ENCODE measurements at regions not wholly inside any gene's neighbourhood (a gene's known extent, or its start where the extent isn't known, plus 50 kb on each side); places are given as distances from the start of the nearest gene placed in this dataset.

- peaks cover 12% of the 10 kb centered on the region for H3K9me3 Mint-ChIP-seq
- CTCF ChIA-PET, result no interaction called here
- POLR2A ChIA-PET, result no interaction called here
- no peaks in the 10 kb centered on the region for H3K36me3 Mint-ChIP-seq
- TF ChIP-seq, protein P1, sequence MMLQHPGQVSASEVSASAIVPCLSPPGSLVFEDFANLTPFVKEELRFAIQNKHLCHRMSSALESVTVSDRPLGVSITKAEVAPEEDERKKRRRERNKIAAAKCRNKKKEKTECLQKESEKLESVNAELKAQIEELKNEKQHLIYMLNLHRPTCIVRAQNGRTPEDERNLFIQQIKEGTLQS (CRISPR knock-in tag; conservative IDR thresholded peaks at IDR 0.05), result no peak
- TF ChIP-seq, protein P2, sequence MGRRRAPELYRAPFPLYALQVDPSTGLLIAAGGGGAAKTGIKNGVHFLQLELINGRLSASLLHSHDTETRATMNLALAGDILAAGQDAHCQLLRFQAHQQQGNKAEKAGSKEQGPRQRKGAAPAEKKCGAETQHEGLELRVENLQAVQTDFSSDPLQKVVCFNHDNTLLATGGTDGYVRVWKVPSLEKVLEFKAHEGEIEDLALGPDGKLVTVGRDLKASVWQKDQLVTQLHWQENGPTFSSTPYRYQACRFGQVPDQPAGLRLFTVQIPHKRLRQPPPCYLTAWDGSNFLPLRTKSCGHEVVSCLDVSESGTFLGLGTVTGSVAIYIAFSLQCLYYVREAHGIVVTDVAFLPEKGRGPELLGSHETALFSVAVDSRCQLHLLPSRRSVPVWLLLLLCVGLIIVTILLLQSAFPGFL (CRISPR knock-in tag; IDR thresholded peaks at IDR 0.05; ENCODE audit: borderline replicate concordance), result no peak
- TF ChIP-seq MLX (CRISPR knock-in tag; IDR thresholded peaks at IDR 0.05) (no peak), IRF2 (CRISPR knock-in tag; IDR thresholded peaks at IDR 0.05; ENCODE audit: borderline replicate concordance, low read depth) (no peak), HMGXB4 (CRISPR knock-in tag; IDR thresholded peaks at IDR 0.05) (no peak), ZBTB21 (CRISPR knock-in tag; IDR thresholded peaks at IDR 0.05; ENCODE audit: borderline replicate concordance) (no peak), TEAD1 (CRISPR knock-in tag; IDR thresholded peaks at IDR 0.05) (no peak), JAZF1 (CRISPR knock-in tag; IDR thresholded peaks at IDR 0.05) (no peak), ATF6 (CRISPR knock-in tag; IDR thresholded peaks at IDR 0.05) (no peak), ETV6 (CRISPR knock-in tag; IDR thresholded peaks at IDR 0.05) (no peak)
- H3K4me3 Mint-ChIP-seq, result no peak overlapping the region
- ATAC-seq (no peak), DNase-seq (ENCODE audit: low spot score) (no peak)
- no peak overlapping the region for H3K27ac Mint-ChIP-seq
- H3K4me1 Mint-ChIP-seq, result no peaks in the 10 kb centered on the region
- H3K27me3 Mint-ChIP-seq (ENCODE audit: low read depth), result no peaks in the 10 kb centered on the region
These were observed 193.0 kb upstream of the PPP3CA start for GRCh38 chr4:101540336-101540735.

- ChIA-PET CTCF (no interaction called here), POLR2A (no interaction called here)
- peaks cover 4% of the 10 kb centered on the region for H3K36me3 Mint-ChIP-seq
- H3K27ac Mint-ChIP-seq, result no peak overlapping the region
- H3K4me3 Mint-ChIP-seq, result no peak overlapping the region
- peaks cover 22% of the 10 kb centered on the region for H3K9me3 Mint-ChIP-seq
- DNase-seq (ENCODE audit: low spot score), result no peak
- H3K4me1 Mint-ChIP-seq, result 0 out of 2 replicates have a peak, but pooled peaks cover 2% of the 10 kb centered on the region
- no peaks in the 10 kb centered on the region for H3K27me3 Mint-ChIP-seq (ENCODE audit: low read depth)
- no peak; the same call in 1 of the 2 replicates for ATAC-seq
- TF ChIP-seq ZNF219 (CRISPR knock-in tag; IDR thresholded peaks at IDR 0.05; ENCODE audit: borderline replicate concordance), result no peak
- TF ChIP-seq E2F5 (CRISPR knock-in tag; IDR thresholded peaks at IDR 0.05), result no peak
- no peak for TF ChIP-seq ZNF263 (CRISPR knock-in tag; IDR thresholded peaks at IDR 0.05; ENCODE audit: low read depth)
- no peak for TF ChIP-seq MYBL2 (CRISPR knock-in tag; IDR thresholded peaks at IDR 0.05)
- TF ChIP-seq, protein P3, sequence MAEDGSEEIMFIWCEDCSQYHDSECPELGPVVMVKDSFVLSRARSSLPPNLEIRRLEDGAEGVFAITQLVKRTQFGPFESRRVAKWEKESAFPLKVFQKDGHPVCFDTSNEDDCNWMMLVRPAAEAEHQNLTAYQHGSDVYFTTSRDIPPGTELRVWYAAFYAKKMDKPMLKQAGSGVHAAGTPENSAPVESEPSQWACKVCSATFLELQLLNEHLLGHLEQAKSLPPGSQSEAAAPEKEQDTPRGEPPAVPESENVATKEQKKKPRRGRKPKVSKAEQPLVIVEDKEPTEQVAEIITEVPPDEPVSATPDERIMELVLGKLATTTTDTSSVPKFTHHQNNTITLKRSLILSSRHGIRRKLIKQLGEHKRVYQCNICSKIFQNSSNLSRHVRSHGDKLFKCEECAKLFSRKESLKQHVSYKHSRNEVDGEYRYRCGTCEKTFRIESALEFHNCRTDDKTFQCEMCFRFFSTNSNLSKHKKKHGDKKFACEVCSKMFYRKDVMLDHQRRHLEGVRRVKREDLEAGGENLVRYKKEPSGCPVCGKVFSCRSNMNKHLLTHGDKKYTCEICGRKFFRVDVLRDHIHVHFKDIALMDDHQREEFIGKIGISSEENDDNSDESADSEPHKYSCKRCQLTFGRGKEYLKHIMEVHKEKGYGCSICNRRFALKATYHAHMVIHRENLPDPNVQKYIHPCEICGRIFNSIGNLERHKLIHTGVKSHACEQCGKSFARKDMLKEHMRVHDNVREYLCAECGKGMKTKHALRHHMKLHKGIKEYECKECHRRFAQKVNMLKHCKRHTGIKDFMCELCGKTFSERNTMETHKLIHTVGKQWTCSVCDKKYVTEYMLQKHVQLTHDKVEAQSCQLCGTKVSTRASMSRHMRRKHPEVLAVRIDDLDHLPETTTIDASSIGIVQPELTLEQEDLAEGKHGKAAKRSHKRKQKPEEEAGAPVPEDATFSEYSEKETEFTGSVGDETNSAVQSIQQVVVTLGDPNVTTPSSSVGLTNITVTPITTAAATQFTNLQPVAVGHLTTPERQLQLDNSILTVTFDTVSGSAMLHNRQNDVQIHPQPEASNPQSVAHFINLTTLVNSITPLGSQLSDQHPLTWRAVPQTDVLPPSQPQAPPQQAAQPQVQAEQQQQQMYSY (CRISPR knock-in tag; IDR thresholded peaks at IDR 0.05), result no peak
- TF ChIP-seq, protein P4, sequence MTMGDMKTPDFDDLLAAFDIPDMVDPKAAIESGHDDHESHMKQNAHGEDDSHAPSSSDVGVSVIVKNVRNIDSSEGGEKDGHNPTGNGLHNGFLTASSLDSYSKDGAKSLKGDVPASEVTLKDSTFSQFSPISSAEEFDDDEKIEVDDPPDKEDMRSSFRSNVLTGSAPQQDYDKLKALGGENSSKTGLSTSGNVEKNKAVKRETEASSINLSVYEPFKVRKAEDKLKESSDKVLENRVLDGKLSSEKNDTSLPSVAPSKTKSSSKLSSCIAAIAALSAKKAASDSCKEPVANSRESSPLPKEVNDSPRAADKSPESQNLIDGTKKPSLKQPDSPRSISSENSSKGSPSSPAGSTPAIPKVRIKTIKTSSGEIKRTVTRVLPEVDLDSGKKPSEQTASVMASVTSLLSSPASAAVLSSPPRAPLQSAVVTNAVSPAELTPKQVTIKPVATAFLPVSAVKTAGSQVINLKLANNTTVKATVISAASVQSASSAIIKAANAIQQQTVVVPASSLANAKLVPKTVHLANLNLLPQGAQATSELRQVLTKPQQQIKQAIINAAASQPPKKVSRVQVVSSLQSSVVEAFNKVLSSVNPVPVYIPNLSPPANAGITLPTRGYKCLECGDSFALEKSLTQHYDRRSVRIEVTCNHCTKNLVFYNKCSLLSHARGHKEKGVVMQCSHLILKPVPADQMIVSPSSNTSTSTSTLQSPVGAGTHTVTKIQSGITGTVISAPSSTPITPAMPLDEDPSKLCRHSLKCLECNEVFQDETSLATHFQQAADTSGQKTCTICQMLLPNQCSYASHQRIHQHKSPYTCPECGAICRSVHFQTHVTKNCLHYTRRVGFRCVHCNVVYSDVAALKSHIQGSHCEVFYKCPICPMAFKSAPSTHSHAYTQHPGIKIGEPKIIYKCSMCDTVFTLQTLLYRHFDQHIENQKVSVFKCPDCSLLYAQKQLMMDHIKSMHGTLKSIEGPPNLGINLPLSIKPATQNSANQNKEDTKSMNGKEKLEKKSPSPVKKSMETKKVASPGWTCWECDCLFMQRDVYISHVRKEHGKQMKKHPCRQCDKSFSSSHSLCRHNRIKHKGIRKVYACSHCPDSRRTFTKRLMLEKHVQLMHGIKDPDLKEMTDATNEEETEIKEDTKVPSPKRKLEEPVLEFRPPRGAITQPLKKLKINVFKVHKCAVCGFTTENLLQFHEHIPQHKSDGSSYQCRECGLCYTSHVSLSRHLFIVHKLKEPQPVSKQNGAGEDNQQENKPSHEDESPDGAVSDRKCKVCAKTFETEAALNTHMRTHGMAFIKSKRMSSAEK (CRISPR knock-in tag; IDR thresholded peaks at IDR 0.05; ENCODE audit: borderline replicate concordance), result no peak
- no peak for TF ChIP-seq ZNF232 (CRISPR knock-in tag; IDR thresholded peaks at IDR 0.05)
- TF ChIP-seq NFATC4 (CRISPR knock-in tag; IDR thresholded peaks at IDR 0.05), result no peak
- no peak for TF ChIP-seq TEAD1 (CRISPR knock-in tag; IDR thresholded peaks at IDR 0.05)
- no peak for TF ChIP-seq ATF6 (CRISPR knock-in tag; IDR thresholded peaks at IDR 0.05)
These were observed 181.2 kb upstream of the PPP3CA start for GRCh38 chr4:101528526-101528925.
